GM21576 (cell line): ENCODE measurements at regions not wholly inside any gene's neighbourhood (a gene's known extent, or its start where the extent isn't known, plus 50 kb on each side); places are given as distances from the start of the nearest gene placed in this dataset.

Experiments
- ATAC-seq: cut with Tn5 transposase; IDR thresholded peaks from one replicate; pipeline ENCODE4 v1.9.1; 2021; ENCODE audit warnings: mild to moderate bottlenecking, moderate library complexity; ENCODE audit not compliant: unreplicated experiment

DNA sequence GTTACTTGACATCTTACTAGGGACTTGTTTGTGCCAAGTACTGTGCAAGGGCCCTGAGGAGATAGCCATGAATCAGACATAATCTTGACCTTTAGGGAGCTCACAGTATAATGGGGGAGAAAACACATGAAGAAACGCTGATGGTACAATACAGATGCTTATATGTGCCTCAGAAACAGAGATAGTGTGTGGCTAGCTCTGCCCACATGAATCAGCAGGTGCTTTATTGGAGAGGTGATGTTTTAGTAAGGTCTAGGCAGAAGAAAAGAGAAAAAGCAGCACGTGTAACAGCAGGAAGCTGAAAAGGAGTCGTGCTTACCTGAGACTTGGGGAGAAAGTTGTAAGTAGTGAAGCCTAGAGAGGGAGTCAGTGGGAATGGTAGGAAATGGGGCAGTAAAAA lies 60.6 kb upstream of the LMO4 start:
- ATAC-seq, result no peak

DNA sequence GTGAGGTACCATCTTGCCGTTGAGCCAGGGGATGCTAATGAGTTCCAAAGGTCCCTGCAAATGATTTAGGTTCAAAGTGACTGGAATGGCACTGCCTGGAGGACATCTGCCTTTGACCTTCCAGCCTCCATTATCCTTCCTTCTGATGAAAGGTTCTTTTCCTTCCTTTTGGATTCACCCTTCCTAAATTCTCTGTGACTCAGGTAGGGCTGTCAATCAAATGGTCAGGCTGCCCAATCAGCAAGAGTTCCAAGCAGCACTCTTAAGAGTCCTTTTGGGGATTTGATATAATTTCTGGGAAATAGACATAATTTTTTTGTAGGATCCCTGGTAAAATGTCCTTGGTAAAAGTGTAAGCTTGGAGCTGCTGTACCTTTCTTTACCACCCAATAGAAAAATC lies 58.8 kb upstream of the LMO4 start:
- ATAC-seq, result no peak

GRCh38 chr1:87273291-87273690 lies 55.4 kb upstream of the LMO4 start:
- no peak for ATAC-seq

DNA sequence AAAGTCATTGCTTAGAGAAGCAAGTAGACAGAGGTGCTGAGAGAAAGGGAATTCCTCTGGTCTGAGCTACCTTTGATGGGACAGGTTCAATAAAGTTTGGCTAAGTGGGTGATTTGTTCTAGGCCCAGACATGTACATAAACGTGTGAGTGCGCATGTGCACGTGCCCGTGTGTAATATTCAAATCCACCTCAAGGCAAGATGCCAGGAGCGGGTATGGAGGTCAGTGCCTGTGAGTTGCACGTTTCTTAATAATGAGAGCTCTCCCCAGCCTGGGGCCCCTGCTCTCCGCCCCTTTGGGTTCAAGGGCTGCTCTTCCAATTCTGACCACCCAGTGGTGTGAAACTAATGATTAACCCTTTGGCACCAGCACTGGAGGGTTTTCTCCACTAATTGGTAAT lies 53.8 kb upstream of the LMO4 start:
- no peak for ATAC-seq

DNA sequence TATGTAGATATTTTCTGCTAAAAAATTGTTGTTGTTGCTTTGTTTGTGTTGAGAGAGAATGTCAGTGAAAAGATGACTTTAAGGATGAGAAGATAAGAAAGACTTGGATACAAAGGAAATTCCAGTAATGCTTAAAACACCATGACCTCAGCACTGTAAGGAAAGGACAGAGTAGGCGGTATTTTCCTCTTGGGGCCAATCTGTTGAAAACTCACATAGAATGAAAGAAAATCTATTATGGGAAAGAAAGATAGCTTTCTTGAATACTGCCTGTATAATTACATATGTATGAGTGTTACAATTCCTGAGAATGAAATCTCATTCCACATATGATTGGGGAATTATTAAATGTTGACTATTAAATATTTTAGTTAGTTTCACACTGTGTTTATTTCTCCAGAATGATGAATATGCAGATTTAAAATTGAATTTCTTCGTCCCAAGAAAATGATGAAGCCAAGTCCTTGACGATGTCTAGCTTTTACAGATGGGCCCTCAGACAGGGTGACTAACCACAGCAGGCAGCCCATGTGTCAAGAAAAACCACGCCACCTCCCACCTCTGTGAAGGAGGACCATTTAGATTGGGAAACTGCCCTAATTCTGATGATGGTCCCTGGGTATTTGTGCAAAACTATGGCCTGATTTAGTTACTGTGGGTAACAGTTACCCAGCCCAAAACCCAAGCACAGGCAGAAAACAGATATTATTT lies 49.7 kb upstream of the LMO4 start:
- no peak for ATAC-seq
